Mucosa of descending colon (tissue), 3 donors: ENCODE measurements at regions not wholly inside any gene's neighbourhood (a gene's known extent, or its start where the extent isn't known, plus 50 kb on each side); places are given as distances from the start of the nearest gene placed in this dataset.

ENCODE experiments used
- ATAC-seq: fragments of 200-7000 bp; cut with Tn5 transposase; one replicate; pipeline ENCODE4 v1.9.1; 2020; ENCODE audit warnings: mild to moderate bottlenecking, moderate library complexity
- DNase-seq, 3 donors: peaks; one replicate each; pipeline ENCODE4 v3.0.0-alpha.2; 2020
- H3K36me3 ChIP-seq: fragments of 200-600 bp; one replicate; pipeline ENCODE4 v1.8.0; 2021; ENCODE audit warnings: low read depth, mild to moderate bottlenecking
- H3K4me1 ChIP-seq: fragments of 200-600 bp; one replicate; pipeline ENCODE4 v1.8.0; 2021; ENCODE audit warnings: low read depth, mild to moderate bottlenecking
- H3K4me3 ChIP-seq: fragments of 200-600 bp; one replicate; pipeline ENCODE4 v1.8.0; 2021; ENCODE audit warnings: mild to moderate bottlenecking
- H3K9me3 ChIP-seq: fragments of 200-600 bp; one replicate; pipeline ENCODE4 v1.8.0; 2021; ENCODE audit warnings: mild to moderate bottlenecking
- CTCF ChIP-seq: fragments of 200-600 bp; IDR thresholded peaks from one replicate; pipeline ENCODE4 v1.8.0; 2022; ENCODE audit warnings: antibody characterized with exemption, mild to moderate bottlenecking
- intact Hi-C, 2 donors: fragments of 100-400 bp; cut with DNase I in 1 of 2; cut with micrococcal nuclease in 1 of 2; formaldehyde crosslinking; loops; one replicate each; pipeline versions ENCODE4 v1.11.0 to v1.11.1; 2022; cut with DNase I, micrococcal nuclease
- donor health status: DM: no; HTN: no; CAD: no; lungs with moderate emphysema.
- donor health status: DM: no; HTN: no; CAD: no.
- donor health status: DM: no; HTN: yes; CAD: no.

GRCh38 chr12:115491511-115492250 is 785.8 kb downstream of the MED13L start:
- Histone ChIP-seq H3K4me1 (no peaks in the 10 kb centered on the region), H3K36me3 (no peaks in the 10 kb centered on the region), H3K4me3 (no peak overlapping the region), H3K9me3 (no peaks in the 10 kb centered on the region)
- DNase-seq (no peak), ATAC-seq (no peak)
- no peak for TF ChIP-seq CTCF
- intact Hi-C loops = loop anchor here in 1 of 2 donors (5.0 kb wide), 1 partner anchor 624 kb away; no protein-coding TSS in a partner anchor

GRCh38 chr12:115489253-115489652 is 788.2 kb downstream of the MED13L start:
- intact Hi-C loops = no loop called here
- H3K36me3 ChIP-seq = no peaks in the 10 kb centered on the region
- ATAC-seq (no peak), DNase-seq (no peak)
- H3K4me3 ChIP-seq = no peak overlapping the region
- no peaks in the 10 kb centered on the region for H3K9me3 ChIP-seq
- no peak for TF ChIP-seq CTCF
- no peaks in the 10 kb centered on the region for H3K4me1 ChIP-seq

DNA sequence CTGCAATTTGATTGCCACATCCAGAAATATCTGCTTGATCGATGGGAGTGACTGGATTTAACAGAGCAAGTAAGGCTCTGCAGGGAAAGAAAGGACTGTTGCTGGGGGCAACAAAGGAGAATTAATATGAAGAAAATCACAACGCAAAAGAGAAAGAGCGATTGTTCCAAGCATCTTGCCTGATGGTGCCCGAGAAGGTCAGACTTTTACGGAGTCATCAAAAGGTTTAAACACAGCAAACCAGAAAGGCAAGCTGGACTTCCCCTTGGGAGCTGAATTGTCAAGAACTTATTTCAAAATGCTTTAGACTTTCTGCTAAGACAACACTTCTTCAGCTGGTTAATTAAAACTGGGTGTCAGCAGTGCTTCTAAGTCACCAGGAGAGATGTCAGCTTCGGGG is 791.5 kb downstream of the MED13L start:
- no peaks in the 10 kb centered on the region for H3K4me1 ChIP-seq
- DNase-seq (no peak), ATAC-seq (no peak)
- no peak overlapping the region for H3K4me3 ChIP-seq
- intact Hi-C loops = no loop called here
- TF ChIP-seq CTCF = no peak
- no peaks in the 10 kb centered on the region for H3K36me3 ChIP-seq
- no peaks in the 10 kb centered on the region for H3K9me3 ChIP-seq

DNA sequence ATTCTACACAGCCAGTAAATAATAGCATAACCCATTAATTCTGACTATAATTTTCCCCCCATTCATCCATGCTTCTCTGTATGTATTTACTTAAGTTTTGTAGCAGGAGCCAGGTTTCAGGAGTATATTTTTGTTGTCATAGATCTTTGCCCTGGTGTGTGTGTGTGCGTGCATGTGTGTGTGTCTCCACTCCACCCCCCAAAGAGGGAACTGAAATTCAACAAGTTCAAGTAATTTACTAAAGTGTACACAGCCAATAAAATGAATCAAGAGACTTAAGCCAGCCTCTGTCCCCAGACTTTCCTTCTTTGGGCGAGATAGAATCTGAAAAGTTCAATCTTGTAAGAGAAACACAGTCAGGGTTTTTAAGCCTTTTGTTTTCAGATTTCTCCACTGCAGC is 792.0 kb downstream of the MED13L start:
- TF ChIP-seq CTCF = no peak
- intact Hi-C loops = no loop called here
- ATAC-seq (no peak), DNase-seq (no peak)
- H3K9me3 ChIP-seq = no peaks in the 10 kb centered on the region
- H3K36me3 ChIP-seq = no peaks in the 10 kb centered on the region
- H3K4me3 ChIP-seq = no peak overlapping the region
- no peaks in the 10 kb centered on the region for H3K4me1 ChIP-seq

DNA sequence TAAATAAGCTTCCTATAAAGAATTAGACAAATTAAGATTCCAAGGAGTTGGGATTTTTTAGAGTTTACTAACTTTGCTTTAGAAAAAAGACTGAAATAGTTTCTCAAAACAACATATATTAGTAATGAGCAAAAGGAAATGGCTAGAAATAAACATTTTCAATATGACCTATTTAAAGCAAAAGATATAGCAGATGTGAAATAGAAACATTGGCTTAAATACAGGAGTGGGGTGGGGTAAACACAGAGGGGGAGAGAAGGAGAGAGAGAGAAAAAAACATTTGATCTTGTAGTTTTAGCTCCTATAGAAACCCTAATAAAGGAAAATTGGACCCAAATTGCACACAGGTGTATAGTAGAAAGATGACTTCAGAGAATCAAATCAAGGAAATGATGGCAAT is 794.5 kb downstream of the MED13L start:
- Histone ChIP-seq H3K36me3 (no peaks in the 10 kb centered on the region), H3K9me3 (no peaks in the 10 kb centered on the region), H3K4me1 (no peaks in the 10 kb centered on the region), H3K4me3 (no peak overlapping the region)
- intact Hi-C loops = no loop called here
- no peak for TF ChIP-seq CTCF
- ATAC-seq (no peak), DNase-seq (no peak)

DNA sequence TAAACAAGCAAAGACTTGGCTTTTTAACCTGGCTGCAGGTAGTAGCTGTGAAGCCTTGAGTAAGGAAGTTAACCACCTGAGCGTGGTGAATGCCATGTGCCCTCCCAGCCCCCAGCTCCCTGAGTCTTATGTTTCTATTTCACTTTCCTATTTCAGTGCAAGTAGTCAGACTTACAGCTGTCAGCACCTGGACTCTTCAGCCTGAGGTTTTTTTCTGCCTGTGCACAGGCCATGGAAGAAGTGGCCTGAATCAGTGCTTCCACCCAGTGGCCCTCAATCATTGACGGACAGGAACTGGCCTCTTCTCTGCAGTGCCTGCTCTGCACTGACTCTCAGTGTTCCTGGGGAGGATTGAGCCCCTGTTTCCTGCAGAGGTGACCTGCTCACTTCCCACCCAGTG is 796.4 kb downstream of the MED13L start:
- no peaks in the 10 kb centered on the region for H3K4me1 ChIP-seq
- H3K9me3 ChIP-seq = no peaks in the 10 kb centered on the region
- ATAC-seq (no peak), DNase-seq (no peak)
- H3K4me3 ChIP-seq = no peak overlapping the region
- H3K36me3 ChIP-seq = no peaks in the 10 kb centered on the region
- no peak for TF ChIP-seq CTCF
- intact Hi-C loops = no loop called here
